HepG2 (cell line): ENCODE measurements at regions not wholly inside any gene's neighbourhood (a gene's known extent, or its start where the extent isn't known, plus 50 kb on each side); places are given as distances from the start of the nearest gene placed in this dataset.

Experiments
- HNF4G ChIP-seq, 2 experiments: sonication (generic) in 1 of 2; formaldehyde crosslinking in 1 of 2; IDR thresholded peaks; 2 replicates each; pipeline versions ENCODE4 v1.4.0 to v1.6.1; 2011 to 2020; ENCODE audit warnings: borderline replicate concordance in 2 of 2, low read depth in 2 of 2, mild to moderate bottlenecking in 2 of 2, low read length in 1 of 2, missing genetic modification reagents in 1 of 2, moderate library complexity in 1 of 2
- HOXD1 ChIP-seq: sonication (generic); formaldehyde crosslinking; IDR thresholded peaks from 2 replicates; pipeline ENCODE4 v1.5.0; 2020; ENCODE audit warnings: missing genetic modification reagents
- MTA3 ChIP-seq: sonication (generic); formaldehyde crosslinking; IDR thresholded peaks from 2 replicates; pipeline ENCODE4 v1.4.0; 2020; ENCODE audit warnings: missing genetic modification reagents
- NBN ChIP-seq: fragments of 450-650 bp; conservative IDR thresholded peaks from 2 replicates; pipeline ENCODE4 v1.6.1; 2017
- ZNF138 ChIP-seq: sonication (generic); formaldehyde crosslinking; IDR thresholded peaks from 2 replicates; pipeline ENCODE4 v1.5.0; 2020; ENCODE audit warnings: mild to moderate bottlenecking, low read depth, missing genetic modification reagents
- TF ChIP-seq, protein P1 (sequence below): sonication (generic); formaldehyde crosslinking; IDR thresholded peaks from 2 replicates; pipeline ENCODE4 v1.5.1; 2020; ENCODE audit warnings: missing genetic modification reagents, mild to moderate bottlenecking, borderline replicate concordance
- TF ChIP-seq, protein P2 (sequence below): sonication (generic); formaldehyde crosslinking; IDR thresholded peaks from 2 replicates; pipeline ENCODE4 v1.5.0; 2020; ENCODE audit warnings: mild to moderate bottlenecking, missing genetic modification reagents, moderate library complexity

DNA sequence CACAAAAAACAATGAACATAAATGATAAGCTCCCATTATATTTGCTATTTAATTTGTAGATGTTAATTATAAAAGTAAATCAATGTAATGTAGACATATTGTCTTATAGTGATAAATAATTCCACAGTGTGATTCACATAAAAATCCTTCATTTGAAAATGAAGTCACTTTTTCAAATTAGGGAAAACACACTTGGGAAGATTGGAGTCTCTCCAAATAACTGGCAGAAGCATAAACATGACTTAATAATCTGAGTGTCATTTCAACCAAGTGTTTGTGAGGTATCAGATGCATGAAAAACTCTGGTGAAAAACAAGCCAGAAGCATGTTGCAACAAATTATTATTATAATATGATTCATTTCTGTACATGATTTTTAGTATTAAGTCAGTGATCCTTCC lies 102.2 kb downstream of the CETN3 start:
- TF ChIP-seq ZNF138 (CRISPR knock-in tag) (no peak), NBN (no peak), HNF4G (IDR thresholded peaks at IDR 0.05; ENCODE audit: borderline replicate concordance, low read depth, low read length) (no peak), HNF4G (CRISPR knock-in tag; IDR thresholded peaks at IDR 0.05; ENCODE audit: borderline replicate concordance, low read depth) (no peak), HOXD1 (CRISPR knock-in tag) (no peak), MTA3 (CRISPR knock-in tag) (no peak)
- TF ChIP-seq, protein P1, sequence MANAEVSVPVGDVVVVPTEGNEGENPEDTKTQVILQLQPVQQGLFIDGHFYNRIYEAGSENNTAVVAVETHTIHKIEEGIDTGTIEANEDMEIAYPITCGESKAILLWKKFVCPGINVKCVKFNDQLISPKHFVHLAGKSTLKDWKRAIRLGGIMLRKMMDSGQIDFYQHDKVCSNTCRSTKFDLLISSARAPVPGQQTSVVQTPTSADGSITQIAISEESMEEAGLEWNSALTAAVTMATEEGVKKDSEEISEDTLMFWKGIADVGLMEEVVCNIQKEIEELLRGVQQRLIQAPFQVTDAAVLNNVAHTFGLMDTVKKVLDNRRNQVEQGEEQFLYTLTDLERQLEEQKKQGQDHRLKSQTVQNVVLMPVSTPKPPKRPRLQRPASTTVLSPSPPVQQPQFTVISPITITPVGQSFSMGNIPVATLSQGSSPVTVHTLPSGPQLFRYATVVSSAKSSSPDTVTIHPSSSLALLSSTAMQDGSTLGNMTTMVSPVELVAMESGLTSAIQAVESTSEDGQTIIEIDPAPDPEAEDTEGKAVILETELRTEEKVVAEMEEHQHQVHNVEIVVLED = no peak
- TF ChIP-seq, protein P2, sequence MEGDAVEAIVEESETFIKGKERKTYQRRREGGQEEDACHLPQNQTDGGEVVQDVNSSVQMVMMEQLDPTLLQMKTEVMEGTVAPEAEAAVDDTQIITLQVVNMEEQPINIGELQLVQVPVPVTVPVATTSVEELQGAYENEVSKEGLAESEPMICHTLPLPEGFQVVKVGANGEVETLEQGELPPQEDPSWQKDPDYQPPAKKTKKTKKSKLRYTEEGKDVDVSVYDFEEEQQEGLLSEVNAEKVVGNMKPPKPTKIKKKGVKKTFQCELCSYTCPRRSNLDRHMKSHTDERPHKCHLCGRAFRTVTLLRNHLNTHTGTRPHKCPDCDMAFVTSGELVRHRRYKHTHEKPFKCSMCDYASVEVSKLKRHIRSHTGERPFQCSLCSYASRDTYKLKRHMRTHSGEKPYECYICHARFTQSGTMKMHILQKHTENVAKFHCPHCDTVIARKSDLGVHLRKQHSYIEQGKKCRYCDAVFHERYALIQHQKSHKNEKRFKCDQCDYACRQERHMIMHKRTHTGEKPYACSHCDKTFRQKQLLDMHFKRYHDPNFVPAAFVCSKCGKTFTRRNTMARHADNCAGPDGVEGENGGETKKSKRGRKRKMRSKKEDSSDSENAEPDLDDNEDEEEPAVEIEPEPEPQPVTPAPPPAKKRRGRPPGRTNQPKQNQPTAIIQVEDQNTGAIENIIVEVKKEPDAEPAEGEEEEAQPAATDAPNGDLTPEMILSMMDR (CRISPR knock-in tag) = no peak
